NK-92 treated with Interleukin-12 subunit alpha and Interleukin-12 subunit beta, amount 100 ng/mL, for 24 hours (cell line): ENCODE measurements at regions not wholly inside any gene's neighbourhood (a gene's known extent, or its start where the extent isn't known, plus 50 kb on each side); places are given as distances from the start of the nearest gene placed in this dataset.

Source experiments
- DNase-seq: peaks from one replicate; lab custom pipeline; 2025; lab: John Stamatoyannopoulos, UW

GRCh38 chr10:83582407-83583095, 556.8 kb upstream of the GHITM start:
- no peak for DNase-seq

DNA sequence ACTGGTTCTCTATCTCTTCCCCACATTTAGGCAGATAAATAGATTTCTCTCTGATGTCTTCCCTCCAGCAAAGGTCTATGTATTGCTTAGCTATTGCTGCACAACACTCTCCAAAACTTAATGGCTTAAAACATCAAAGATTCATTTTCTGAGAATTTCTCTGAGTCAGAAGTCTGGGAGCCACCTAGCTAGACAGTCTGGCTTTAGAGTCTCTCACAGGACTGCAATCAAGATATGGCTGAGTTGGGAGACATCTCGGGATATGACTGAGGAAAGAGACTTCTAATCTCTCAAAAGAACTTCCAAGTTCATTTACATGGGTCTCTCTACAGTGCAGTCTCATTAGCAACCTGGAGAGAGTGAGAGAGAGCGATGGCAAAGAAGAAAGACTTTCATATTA, 553.6 kb upstream of the GHITM start:
- no peak for DNase-seq

DNA sequence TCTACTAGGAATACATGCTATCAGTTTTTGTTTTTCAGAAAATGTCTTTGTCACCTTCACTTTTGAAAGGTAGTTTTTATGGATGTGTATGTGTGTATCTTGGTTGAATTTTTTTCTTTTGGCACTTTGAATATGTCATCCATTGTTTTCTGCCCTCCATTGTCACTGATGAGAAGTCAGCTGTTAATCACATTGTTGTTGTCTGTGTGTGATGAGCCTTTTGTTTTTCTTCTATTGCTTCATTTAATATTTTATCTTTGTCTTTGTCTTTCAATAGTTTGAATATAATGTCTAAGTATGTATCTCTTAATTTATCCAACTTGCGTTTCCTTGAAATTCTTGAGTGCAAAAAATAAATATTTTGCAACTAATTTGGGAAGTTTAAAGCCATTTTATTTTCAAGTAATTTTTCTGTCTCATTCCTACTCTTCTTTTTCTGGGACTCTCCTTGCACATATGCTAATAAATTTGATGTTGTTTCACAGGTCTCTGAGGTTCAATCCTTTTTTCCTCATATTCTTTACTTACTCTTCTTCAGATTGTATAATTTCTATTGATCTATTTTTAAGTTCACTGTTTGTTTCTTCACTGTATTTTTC, 546.9 kb upstream of the GHITM start:
- DNase-seq: no peak

DNA sequence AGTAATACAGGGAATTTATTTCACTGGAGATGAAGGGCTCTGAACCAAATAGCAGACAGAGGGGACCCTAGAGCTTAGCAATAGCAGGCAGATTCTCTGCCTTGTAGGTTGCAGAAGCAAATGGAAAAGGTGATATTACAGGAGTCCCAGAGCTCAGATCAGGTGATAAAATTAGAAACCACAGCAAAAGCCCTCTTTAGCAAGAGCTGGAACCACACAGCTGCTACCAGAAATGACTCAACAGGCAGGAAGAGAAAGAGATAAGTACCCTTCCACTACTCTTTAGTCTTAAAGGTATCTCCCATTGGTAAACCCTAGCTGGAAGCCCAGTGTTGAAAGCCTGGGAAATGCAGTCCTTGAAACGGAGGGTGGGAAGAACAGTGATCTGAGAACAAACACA, 535.6 kb upstream of the GHITM start:
- peak; percentile 12 for DNase-seq

- DNase-seq: no peak
Observed at GRCh38 chr10:83605783-83606630, 533.3 kb upstream of the GHITM start.

DNA sequence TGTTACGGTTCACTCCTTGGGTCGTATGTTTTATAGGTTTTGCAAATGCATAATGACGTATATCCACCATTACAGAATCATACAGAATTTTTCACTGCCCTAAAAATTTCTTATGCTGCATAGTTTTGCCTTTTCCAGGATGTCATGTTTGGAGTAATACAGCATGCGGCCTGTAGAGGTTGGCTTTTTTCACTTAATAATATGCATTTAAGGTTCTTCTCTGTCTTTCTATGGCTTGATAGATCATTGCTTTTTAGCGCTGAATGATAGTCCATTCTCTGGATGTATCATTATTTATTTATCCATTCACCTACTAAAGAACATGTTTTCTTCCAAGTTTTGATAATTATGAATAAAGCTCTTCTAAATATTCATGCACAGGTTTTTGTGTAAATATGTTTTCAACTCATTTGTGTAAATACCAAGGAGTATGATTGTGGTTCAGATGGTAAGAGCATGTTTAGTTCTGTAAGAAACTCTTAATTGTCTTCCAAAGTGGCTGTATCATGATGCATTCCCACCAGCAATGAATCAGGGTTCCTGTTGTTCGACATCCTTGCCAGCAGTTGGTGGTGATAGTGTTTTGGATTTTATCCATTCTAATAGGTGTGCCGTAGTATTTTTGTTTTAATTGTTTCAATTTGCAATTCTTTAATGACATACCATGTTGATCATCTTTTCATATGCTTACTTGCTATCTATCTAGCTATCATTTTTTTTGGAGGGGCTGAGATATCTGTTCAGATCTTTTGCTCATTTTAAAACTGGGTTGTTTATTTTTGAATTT, 531.2 kb upstream of the GHITM start:
- DNase-seq: no peak

DNA sequence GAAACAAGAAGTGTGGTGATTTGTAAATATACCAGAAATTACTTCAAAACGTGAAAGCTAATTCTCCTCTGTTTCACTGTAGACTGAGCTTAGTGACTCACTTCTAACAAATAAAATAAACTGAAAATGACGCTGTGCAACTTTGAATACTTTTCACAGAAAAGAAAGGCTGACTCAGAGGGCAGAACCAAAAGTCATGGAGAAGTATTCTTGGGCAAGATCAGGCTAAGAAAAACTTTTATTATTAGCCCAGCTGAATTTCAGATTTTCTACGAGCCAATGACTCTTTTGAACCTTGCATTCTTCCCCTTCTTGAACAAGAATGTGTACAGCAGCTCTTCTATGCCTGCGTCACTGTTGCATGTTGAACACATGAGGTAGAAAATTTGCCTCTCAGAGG, 527.3 kb upstream of the GHITM start:
- no peak for DNase-seq

- no peak for DNase-seq
Observed at GRCh38 chr10:83612746-83613145, 526.6 kb upstream of the GHITM start.

- DNase-seq: no peak
Observed at GRCh38 chr10:83617172-83617571, 522.1 kb upstream of the GHITM start.

DNA sequence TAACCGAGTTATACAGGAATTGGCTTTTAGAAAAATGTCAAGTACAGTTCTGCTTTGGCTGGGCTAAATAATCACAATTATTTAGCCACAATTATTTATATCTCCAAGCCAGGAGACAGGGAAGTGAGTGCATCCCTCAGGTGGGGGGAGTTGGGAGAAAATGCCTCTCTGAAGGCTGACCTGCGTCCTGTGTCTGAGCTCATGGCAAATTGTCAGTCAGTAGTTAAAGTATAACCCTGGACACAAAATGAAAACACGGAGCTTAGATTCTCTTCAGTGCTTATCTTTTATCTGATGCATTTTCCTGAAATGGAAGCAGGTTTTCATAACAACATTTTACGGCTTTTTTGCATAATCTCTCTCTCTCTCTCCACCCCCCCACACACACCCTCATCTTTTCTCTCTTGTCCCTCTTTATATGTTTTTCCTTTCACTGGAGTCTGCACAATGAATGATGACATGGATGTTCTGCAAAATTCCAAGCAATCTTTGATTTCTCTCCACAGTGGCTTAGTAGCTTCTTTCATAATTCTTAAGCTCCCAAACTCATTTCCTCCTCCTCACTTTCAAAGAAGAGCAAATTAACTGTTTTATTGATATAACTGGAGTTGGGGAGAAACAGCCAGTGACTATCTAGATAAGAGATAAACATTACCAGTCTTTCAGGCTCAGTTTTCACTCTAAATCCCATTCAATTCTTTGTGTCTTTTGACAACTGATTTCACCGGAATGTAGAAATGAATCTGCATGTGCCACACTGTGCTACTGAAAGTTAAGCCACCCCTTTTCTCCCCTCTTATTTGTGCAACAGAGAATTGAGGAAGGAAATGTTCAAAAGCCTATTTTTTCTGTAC, 521.4 kb upstream of the GHITM start:
- DNase-seq: no peak

DNA sequence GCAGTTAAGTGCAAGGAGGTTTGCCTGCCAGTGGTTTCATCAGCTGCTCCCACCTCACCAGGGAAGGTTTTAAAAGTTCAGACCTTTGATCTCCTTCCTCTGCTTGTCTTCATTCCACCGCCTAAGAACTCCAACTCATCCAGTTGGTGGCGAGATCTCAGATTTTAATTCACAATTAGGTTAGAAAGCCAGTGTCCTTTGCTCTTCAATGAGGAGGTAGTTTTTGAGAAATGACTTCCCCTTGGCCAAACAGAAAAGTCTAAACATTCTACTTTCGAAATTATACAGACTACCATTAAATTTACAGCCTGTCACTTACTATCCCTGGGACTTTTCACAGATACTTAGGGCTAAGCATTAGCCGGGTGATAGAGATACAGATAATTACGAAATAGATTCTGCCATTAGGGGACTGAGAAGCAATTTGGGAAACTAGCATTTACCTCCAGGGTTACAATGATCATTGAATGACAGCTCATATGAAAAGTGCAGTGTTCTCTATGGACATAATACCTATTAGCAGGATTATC, 513.4 kb upstream of the GHITM start:
- no peak for DNase-seq

DNA sequence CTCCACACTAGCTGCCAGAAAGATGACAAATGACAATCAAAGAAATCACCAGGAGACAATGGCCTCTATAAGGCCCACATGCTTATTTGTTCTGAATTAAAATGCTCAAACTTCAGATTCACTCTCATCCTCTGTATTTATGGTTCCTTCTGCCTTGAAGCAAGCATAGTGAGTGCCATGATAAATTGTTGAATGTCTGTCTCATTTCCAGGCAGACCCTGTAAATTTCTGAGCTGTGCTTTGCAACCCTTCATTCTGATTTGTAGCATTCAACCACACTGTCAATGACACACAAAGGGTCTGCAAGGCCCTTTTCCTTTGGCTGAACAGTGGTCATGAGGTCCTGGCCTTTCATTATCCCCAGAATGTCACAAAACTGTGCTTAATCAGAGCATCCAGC, 506.6 kb upstream of the GHITM start:
- DNase-seq: no peak

- DNase-seq: no peak
Observed at GRCh38 chr10:83633547-83633946, 505.8 kb upstream of the GHITM start.

GRCh38 chr10:83636826-83637225, 502.5 kb upstream of the GHITM start:
- DNase-seq: no peak

GRCh38 chr10:83647526-83647925, 491.8 kb upstream of the GHITM start:
- DNase-seq: no peak

DNA sequence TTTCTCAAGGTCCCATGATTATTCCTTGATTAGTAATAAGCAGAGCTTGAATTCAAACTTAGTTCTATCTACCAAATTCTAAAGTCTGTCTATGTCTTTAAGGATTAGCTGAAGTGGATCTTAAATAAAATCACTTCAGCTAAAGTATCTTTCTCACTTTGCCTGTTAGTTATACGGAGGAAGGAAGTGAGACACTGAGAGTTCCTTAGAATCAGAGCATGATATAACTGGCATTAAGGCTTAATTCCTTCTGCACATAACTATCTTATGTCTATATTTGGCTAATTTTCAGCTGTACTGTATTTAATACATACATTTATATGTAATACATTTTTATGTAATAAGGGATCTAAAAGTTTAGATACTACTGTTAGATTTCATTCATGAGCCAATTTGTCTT, 491.1 kb upstream of the GHITM start:
- no peak for DNase-seq

DNA sequence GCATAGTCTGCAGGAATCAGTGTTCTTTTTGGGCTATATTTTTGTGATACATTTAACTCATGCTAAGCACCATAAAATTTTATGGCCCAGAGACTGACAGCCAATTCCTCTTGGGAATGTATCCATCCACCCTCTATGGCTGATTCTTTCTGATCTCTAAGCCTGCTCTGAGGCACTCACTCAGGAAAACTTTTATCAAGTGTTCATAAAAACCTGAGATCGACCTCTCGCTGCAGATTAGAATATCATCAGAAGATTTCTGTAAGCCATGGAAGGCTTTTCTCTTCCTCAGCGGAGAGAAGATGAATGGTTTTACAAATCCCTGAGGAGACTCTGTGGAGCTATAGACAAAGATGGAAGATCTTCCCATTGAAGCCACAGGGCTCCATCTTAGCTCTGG, 489.8 kb upstream of the GHITM start:
- no peak for DNase-seq

DNA sequence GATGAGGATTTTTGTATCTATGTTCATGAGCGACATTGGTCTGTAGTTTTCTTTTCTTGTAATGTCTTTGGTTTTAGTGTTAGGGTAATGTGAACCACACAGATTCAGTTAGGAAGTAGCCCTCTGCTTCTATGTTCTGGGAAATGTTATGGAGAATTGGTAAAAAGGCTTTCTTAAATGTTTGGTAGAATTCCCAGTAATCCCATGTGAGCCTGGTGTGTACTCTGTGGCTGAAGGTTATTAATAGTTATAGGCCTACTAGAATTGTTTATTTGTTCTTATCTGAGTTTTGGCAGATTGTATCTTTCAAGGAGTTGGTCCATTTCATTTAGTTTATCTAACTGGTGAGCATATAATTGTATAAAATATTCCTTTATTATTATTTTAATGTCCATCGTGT, 484.6 kb upstream of the GHITM start:
- no peak for DNase-seq

DNA sequence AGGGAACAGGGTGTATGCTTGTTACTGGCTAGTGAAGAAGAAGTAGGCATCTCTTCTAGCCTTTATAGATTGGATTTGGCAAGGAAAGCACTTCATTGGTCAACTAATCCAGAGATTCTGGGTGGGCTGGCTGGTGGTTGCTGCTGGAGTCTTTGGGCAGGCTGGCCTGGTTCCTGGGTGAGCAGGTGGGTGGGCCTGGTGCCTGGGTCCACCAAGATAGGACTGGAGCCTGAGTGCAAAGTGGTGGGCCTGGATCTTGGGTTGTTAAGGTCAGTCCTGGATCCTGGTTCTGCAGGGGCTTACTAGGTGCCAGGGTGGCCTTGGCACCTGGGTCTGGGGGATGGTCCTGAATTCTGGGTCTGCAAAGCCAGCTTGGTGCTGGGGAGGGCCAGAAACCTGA, 482.4 kb upstream of the GHITM start:
- DNase-seq: no peak

- DNase-seq: no peak
Observed at GRCh38 chr10:83657487-83657886, 481.8 kb upstream of the GHITM start.

- no peak for DNase-seq
Observed at GRCh38 chr10:83663918-83664317, 475.4 kb upstream of the GHITM start.
